ENCODE measurements at regions not wholly inside any gene's neighbourhood (a gene's known extent, or its start where the extent isn't known, plus 50 kb on each side); places are given as distances from the start of the nearest gene placed in this dataset.
"Not testable (repeated sequence)": the region's sequence is repeated elsewhere in the genome, so short reads cannot be mapped to it uniquely, and the experiment has no call there.

- no peak for DNase-seq (ENCODE audit: low spot score)
- no peak for TF ChIP-seq CTCF (IDR thresholded peaks at IDR 0.05; ENCODE audit: extremely low read depth, insufficient read depth, missing control alignments)
- in situ Hi-C loops (cut with MboI; ENCODE audit: low pct_unique_long_range_greater_than_20kb, low sequenced_read_pairs, unreplicated experiment), result no loop called here
Observed at GRCh38 chr21:22164912-22165311, 1166.7 kb downstream of the NCAM2 start.

- no peak for DNase-seq (ENCODE audit: low spot score)
- in situ Hi-C loops (cut with MboI; ENCODE audit: low pct_unique_long_range_greater_than_20kb, low sequenced_read_pairs, unreplicated experiment), result no loop called here
- TF ChIP-seq CTCF (IDR thresholded peaks at IDR 0.05; ENCODE audit: extremely low read depth, insufficient read depth, missing control alignments), result no peak
Observed at GRCh38 chr21:22174746-22175145, 1176.5 kb downstream of the NCAM2 start.

- in situ Hi-C loops (cut with MboI; ENCODE audit: low pct_unique_long_range_greater_than_20kb, low sequenced_read_pairs, unreplicated experiment), result no loop called here
- TF ChIP-seq CTCF (IDR thresholded peaks at IDR 0.05; ENCODE audit: extremely low read depth, insufficient read depth, missing control alignments), result no peak
- no peak for DNase-seq (ENCODE audit: low spot score)
Observed at GRCh38 chr21:22189278-22189677, 1191.1 kb downstream of the NCAM2 start.

DNA sequence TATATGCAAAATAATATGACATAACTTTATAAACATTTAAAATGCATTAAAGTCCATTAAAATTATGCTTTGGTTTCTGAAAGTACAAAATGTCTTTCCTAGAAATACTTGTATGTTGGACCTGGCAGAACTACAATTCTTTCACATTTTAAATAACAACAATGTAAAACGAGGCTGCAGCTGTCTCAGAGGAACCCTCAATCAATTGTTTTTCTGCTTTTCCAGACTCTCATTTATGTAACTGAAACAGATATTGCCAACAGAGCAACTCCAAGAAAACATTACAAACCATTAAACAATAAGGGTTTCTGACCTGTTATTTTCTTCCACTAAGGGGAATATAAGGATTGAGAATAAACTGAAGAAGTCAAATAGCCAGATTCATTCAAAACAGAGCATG, 1193.4 kb downstream of the NCAM2 start:
- TF ChIP-seq CTCF (IDR thresholded peaks at IDR 0.05; ENCODE audit: extremely low read depth, insufficient read depth, missing control alignments), result no peak
- in situ Hi-C loops (cut with MboI; ENCODE audit: low pct_unique_long_range_greater_than_20kb, low sequenced_read_pairs, unreplicated experiment), result no loop called here
- DNase-seq (ENCODE audit: low spot score), result no peak

DNA sequence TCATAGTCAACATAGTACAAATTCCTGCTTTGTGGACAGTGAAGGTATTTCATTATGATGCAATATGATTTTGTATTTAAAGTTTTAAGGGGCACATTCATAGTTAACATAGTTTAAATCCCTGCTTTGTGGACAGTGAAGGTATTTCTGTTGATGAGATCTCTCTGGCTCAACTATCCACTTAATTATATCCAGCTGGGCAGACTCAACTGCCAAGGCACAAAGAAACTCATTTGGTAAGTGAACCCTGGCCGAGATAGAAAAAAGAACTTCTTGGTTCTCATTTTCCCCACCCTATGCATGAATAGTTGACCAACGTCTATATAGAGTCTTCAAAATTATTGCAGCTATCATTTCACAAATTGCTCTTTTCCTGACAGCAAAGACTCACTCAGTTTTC, 1194.6 kb downstream of the NCAM2 start:
- in situ Hi-C loops (cut with MboI; ENCODE audit: low pct_unique_long_range_greater_than_20kb, low sequenced_read_pairs, unreplicated experiment), result no loop called here
- DNase-seq (ENCODE audit: low spot score), result no peak
- no peak for TF ChIP-seq CTCF (IDR thresholded peaks at IDR 0.05; ENCODE audit: extremely low read depth, insufficient read depth, missing control alignments)

DNA sequence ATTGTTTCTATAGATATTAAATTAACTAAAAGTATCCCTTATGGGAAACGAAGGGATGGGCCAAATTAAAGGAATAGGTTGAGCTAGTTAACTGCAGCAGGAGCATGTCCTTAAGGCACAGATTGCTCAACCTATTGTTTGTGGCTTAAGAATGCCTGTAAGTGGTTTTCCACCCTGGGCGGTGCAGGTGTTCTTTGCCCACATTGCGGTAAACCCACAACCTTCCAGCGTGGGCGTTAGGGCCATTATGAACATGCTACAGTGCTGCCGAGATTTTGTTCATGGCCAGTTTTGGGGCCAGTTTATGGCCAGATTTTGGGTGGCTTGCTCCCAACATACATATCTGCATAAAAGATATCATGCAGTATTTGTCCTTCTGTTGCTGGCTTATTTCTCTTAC, 1196.8 kb downstream of the NCAM2 start:
- in situ Hi-C loops (cut with MboI; ENCODE audit: low pct_unique_long_range_greater_than_20kb, low sequenced_read_pairs, unreplicated experiment); DNase-seq (ENCODE audit: low spot score): not testable (repeated sequence)

DNA sequence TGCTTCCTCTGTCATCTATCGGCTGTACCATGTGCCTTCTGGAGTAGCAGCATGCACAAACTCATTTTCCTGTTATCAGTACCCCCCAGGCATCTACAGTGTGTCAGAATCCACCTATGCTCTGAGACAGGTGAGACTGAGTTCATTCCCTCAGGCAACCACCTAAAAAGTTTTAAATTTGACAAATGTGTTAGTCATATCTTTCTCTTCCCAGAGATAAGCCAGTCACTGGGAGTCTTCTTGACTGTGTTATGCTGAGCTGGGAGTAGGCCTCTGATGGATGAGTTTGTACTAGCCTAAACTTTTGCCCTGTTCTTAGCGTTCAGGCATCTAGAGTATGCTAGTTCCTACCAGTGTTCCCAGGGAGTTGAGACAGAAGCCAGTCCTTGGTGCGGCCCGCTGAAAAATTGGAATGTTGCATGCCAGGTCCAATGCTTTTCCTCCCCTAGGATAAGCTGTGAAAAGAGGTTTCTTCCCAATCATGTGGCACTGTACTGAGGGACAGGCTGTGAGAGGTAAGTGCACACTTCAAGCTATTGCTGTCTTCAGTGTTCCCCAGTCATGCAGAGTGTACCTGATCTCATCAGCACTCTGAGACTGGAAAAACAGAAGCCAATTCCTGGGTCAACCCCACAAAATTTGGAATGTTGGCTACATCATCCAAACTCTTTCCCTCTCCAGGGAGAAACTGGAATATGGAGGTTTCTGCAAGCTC, 1202.3 kb downstream of the NCAM2 start:
- no peak for TF ChIP-seq CTCF (IDR thresholded peaks at IDR 0.05; ENCODE audit: extremely low read depth, insufficient read depth, missing control alignments)
- in situ Hi-C loops (cut with MboI; ENCODE audit: low pct_unique_long_range_greater_than_20kb, low sequenced_read_pairs, unreplicated experiment), result no loop called here
- DNase-seq (ENCODE audit: low spot score), result no peak
